Glutamatergic neuron (in vitro differentiated cells): ENCODE measurements at regions not wholly inside any gene's neighbourhood (a gene's known extent, or its start where the extent isn't known, plus 50 kb on each side); places are given as distances from the start of the nearest gene placed in this dataset.

Experiments
- DNase-seq: peaks from one replicate; pipeline ENCODE4 v3.0.0; 2022
- H3K27ac Mint-ChIP-seq: one replicate; pipeline ENCODE4 v1.8.0; 2020; ENCODE audit warnings: mild to moderate bottlenecking, mixed read lengths, inconsistent platforms; ENCODE audit not compliant: unreplicated experiment
- H3K27me3 Mint-ChIP-seq: one replicate; pipeline ENCODE4 v1.8.0; 2020; ENCODE audit warnings: mild to moderate bottlenecking, moderate library complexity, mixed read lengths, inconsistent platforms; ENCODE audit not compliant: unreplicated experiment
- H3K36me3 Mint-ChIP-seq: one replicate; pipeline ENCODE4 v1.8.0; 2020; ENCODE audit warnings: mild to moderate bottlenecking, mixed read lengths, inconsistent platforms; ENCODE audit not compliant: unreplicated experiment
- H3K4me1 Mint-ChIP-seq: one replicate; pipeline ENCODE4 v1.8.0; 2020; ENCODE audit warnings: mild to moderate bottlenecking, low read depth, mixed read lengths, inconsistent platforms; ENCODE audit not compliant: unreplicated experiment
- H3K4me3 Mint-ChIP-seq: one replicate; pipeline ENCODE4 v1.8.0; 2020; ENCODE audit warnings: mild to moderate bottlenecking, mixed read lengths, inconsistent platforms; ENCODE audit not compliant: unreplicated experiment
- H3K9me3 Mint-ChIP-seq: one replicate; pipeline ENCODE4 v1.8.0; 2020; ENCODE audit warnings: mild to moderate bottlenecking, moderate library complexity, mixed read lengths, inconsistent platforms; ENCODE audit not compliant: unreplicated experiment
- TF ChIP-seq, protein P1 (sequence below): fragments of 200-600 bp; sonication (generic); IDR thresholded peaks from one replicate; pipeline ENCODE4 v1.5.0; 2021; ENCODE audit not compliant: partially characterized antibody, unreplicated experiment

GRCh38 chr16:50899951-50900350 is 158.1 kb downstream of the CYLD start:
- peaks cover 14% of the 10 kb centered on the region for H3K36me3 Mint-ChIP-seq
- H3K9me3 Mint-ChIP-seq, result peaks cover 6% of the 10 kb centered on the region
- no peak overlapping the region for H3K27ac Mint-ChIP-seq
- no peaks in the 10 kb centered on the region for H3K4me1 Mint-ChIP-seq
- peaks cover 3% of the 10 kb centered on the region for H3K27me3 Mint-ChIP-seq
- TF ChIP-seq, protein P1, sequence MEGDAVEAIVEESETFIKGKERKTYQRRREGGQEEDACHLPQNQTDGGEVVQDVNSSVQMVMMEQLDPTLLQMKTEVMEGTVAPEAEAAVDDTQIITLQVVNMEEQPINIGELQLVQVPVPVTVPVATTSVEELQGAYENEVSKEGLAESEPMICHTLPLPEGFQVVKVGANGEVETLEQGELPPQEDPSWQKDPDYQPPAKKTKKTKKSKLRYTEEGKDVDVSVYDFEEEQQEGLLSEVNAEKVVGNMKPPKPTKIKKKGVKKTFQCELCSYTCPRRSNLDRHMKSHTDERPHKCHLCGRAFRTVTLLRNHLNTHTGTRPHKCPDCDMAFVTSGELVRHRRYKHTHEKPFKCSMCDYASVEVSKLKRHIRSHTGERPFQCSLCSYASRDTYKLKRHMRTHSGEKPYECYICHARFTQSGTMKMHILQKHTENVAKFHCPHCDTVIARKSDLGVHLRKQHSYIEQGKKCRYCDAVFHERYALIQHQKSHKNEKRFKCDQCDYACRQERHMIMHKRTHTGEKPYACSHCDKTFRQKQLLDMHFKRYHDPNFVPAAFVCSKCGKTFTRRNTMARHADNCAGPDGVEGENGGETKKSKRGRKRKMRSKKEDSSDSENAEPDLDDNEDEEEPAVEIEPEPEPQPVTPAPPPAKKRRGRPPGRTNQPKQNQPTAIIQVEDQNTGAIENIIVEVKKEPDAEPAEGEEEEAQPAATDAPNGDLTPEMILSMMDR, result no peak
- no peak overlapping the region for H3K4me3 Mint-ChIP-seq
- DNase-seq, result no peak

DNA sequence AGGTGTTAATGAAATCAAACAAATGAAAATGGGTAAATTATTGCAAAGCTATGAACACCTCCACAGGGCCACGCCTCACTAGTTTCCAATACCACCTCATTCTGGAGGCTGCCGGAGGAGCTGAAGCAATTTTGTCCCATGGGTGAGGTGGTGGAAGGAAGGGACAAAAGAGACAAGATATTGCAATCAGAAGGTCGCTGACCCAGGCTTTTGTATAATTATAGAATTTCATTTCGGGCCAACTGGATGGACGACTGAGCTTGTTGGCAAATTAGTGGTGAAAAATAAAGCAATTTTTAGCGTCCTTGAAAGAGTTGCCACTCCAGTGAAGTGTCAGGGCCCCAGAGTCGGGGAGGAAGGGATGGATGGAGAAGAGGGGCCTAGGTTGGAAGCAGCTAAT is 147.9 kb downstream of the CYLD start:
- H3K36me3 Mint-ChIP-seq, result no peaks in the 10 kb centered on the region
- peaks cover 2% of the 10 kb centered on the region for H3K27me3 Mint-ChIP-seq
- H3K4me3 Mint-ChIP-seq, result no peak overlapping the region
- DNase-seq, result no peak
- H3K4me1 Mint-ChIP-seq, result no peaks in the 10 kb centered on the region
- peaks cover 3% of the 10 kb centered on the region for H3K9me3 Mint-ChIP-seq
- H3K27ac Mint-ChIP-seq, result no peak overlapping the region
- TF ChIP-seq, protein P1, result no peak

- Mint-ChIP-seq H3K36me3 (no peaks in the 10 kb centered on the region), H3K9me3 (peaks cover 3% of the 10 kb centered on the region), H3K27me3 (peaks cover 2% of the 10 kb centered on the region), H3K4me1 (no peaks in the 10 kb centered on the region), H3K27ac (no peak overlapping the region), H3K4me3 (no peak overlapping the region)
- TF ChIP-seq, protein P1, result no peak
- DNase-seq, result no peak
These were observed 147.4 kb downstream of the CYLD start for GRCh38 chr16:50889276-50889675.

DNA sequence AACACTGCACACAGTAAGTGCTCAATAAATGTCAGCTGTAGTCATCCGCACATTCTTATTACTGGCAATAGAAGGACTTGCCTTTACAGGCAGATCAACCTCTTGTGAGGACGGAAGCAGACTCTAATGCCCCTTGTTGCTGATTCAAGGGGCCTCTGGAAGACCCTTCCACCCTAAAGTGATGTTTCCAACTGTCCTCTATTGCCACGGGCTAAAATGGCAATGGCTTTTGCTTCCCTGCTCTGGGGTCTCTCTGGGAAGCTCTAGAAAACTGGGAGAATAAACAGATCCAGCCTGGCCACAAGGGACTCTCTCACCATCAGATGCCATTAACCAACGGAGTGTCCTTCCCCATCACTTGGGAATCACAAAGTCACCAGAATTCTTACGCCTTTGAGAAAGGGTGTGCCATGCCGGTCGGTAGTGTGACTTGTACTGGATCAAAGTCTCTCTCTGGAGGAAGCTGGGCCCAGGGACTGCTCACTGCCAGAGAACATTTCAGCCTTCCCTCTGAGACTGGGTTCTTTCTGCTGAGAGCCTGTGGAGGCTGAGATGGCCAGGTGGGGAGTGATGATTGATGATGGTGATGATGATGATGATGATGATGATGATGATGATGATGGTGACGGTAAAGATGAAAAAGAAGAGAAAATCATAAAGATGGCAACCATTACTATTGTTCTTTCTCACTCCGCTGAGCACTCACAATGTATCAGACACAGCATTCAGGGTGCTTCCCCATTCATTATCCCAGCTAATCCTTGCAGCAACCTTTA is 146.8 kb downstream of the CYLD start:
- TF ChIP-seq, protein P1, result no peak
- peaks cover 1% of the 10 kb centered on the region for H3K9me3 Mint-ChIP-seq
- no peaks in the 10 kb centered on the region for H3K36me3 Mint-ChIP-seq
- no peak overlapping the region for H3K4me3 Mint-ChIP-seq
- H3K27ac Mint-ChIP-seq, result no peak overlapping the region
- DNase-seq, result no peak
- H3K27me3 Mint-ChIP-seq, result peaks cover 2% of the 10 kb centered on the region
- H3K4me1 Mint-ChIP-seq, result no peaks in the 10 kb centered on the region

GRCh38 chr16:50887500-50888298 is 145.8 kb downstream of the CYLD start:
- Mint-ChIP-seq H3K27me3 (peaks cover 1% of the 10 kb centered on the region), H3K4me3 (no peak overlapping the region), H3K36me3 (no peaks in the 10 kb centered on the region), H3K4me1 (no peaks in the 10 kb centered on the region), H3K9me3 (peaks cover 3% of the 10 kb centered on the region), H3K27ac (no peak overlapping the region)
- TF ChIP-seq, protein P1, result no peak
- DNase-seq, result no peak
